ENCODE measurements at regions not wholly inside any gene's neighbourhood (a gene's known extent, or its start where the extent isn't known, plus 50 kb on each side); places are given as distances from the start of the nearest gene placed in this dataset.
"Not testable (repeated sequence)": the region's sequence is repeated elsewhere in the genome, so short reads cannot be mapped to it uniquely, and the experiment has no call there.

DNA sequence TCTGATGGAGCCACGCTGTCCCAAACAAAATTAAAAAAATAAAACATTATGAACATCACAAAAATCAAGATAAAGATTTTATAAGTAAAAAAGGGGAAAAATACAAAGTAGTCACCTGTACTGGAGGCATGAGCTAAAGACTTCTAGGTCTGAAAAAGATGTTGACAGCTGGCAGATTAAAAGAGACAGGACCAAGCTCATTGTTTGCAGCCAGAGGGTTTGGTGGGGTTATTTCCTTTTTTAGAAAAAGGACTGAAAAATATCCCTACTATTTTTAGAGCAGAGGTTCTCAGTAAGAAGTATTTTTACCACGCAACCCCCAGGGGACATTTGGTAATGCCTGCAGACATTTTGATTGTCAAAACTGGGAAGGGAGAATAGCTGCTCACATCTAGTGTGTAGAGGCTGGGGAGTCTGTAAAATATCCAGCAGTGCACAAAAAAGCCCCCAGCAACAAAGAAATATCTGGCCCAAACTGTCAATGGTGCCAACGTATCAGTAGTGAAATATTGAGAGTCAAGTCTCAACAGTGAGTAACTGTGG lies 353.4 kb downstream of the TLE1 start:
- DNase-seq = no peak

DNA sequence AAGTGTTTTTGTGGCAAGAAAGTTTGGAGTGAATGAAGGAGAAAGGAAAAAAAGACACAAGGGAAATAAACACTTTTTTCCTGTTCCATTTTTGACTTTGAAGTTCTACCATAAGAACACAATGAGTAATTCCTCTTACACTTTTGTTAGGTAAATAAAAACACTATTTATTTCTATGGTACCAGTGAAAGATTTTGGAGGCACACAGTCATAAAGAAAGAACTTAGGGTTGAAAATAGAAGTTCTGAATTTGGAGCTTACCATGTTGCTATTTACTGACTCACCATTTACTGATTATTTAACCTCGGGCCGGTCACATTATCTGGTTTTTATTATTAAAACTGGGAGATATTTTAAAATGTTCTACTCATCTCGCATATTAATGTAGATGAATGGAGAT lies 367.8 kb downstream of the TLE1 start:
- no peak for DNase-seq

DNA sequence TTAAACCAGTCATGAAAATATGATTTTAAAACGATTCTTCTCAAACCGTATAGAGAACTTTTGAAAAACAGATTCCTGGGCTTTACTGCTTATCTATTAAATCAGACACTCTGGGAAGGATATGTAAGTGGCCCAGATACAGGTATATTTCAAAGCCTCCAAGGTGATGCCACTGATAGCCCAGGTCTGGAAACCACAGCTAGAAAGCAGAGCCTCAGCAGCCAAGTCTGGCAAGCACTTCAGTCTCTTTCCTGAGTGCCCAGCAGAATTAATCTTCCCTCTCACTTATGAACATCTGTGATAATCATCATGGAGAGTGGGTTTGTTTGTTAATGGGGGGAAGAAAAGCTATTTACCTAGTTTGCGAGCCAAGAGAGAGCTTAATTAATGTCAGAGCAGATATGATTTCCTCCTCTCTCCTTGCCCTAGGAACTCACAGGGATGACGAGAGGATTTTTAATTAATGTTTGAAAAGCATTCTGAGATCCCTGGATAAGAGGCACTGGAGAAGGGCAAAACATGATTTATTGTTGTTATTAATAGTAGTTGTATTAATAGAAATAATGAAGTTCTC lies 368.4 kb downstream of the TLE1 start:
- DNase-seq = no peak

DNA sequence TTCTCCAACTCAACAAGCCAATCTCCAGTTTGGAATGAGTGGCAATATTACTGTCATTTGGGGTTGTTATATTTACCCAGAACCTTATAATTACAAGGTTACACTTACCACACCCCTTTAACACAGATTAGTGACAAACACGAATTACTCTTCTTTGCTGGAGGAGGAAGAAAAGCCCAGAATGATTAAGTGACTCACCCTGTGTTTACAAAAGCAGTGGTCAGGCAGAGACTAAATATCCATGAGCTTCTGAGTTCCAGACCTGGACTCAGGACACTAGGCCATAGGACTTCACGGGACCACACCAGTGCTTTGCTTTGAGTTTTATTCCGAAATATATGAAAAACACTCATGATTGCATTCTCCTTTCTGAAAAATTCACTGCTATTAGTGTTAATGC lies 370.8 kb downstream of the TLE1 start:
- no peak for DNase-seq

DNA sequence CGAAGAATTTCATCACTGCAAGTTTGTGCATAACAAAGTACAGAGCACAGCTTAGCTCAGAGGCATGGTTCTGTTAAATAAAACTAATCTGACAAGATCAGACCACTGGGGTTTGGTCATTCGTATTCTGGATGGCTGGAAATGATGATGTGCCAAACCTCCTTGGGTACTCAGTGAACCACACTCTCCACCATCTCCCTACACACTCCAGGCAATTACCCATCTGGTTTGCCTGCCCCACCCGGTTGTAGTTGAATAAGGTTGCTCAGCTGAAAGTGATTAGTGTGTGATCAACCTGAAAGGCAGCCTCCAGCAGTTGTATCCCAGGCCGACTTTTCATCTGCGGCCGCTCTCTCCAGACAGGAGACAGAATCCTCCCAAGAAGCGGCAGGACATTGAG lies 371.4 kb downstream of the TLE1 start:
- no peak for DNase-seq

DNA sequence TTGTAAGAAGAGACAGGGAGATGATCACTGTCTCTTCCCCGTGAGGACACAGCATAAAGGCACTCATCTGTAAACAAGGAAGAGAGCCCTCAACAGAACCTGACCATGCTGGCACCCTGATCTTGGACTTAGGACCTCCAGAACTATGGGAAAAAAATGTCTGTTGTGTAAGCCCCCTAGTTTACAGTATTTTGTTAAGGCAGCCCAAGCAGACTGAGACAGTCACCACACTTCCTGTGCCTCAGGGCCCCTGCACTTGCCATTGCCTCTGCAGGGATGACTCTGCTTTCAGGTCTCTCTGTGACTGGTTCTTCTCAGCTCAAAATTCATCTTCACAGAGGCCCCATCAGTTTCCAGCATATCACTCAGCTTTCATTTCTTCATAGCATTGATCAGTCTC lies 372.1 kb downstream of the TLE1 start:
- DNase-seq = no peak

DNA sequence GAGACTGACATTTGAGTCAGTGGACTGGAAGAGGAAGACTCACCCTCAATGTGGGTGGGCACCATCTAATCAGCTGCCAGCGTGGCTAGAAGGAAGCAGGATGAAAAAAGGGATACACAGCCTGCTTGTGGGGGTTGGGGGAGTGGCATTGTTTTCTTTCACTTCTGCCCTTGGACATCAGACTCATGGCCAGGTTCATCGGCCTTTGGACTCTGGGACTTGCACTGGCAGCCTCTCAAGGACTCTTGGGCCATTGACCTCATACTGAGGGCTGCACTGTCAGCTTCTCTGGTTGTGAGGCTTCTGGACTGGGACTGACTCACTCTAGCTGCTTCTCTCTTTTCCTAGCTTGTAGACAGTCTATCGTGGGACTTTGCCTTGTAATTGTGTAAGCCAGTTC lies 374.9 kb downstream of the TLE1 start:
- DNase-seq = peak in 1 of 2 donors; percentile 22

DNA sequence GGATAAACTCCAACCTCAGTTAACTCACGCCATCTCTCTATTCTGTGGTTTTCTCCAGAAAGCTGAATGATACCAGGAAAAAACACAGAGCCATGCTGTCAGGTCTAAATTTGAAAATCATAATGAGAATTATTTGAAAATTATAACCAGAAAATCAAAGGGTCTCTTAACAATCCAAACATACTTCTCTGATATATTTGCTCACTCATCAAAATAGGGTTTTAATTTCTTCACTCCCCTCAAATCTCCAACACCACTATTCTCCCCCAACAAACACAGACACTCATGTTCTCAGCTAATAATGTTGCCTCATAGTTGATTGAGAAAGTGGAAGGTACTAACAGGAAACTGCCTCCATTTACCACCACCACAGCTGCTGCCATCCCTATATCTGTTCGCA lies 375.5 kb downstream of the TLE1 start:
- DNase-seq = no peak

DNA sequence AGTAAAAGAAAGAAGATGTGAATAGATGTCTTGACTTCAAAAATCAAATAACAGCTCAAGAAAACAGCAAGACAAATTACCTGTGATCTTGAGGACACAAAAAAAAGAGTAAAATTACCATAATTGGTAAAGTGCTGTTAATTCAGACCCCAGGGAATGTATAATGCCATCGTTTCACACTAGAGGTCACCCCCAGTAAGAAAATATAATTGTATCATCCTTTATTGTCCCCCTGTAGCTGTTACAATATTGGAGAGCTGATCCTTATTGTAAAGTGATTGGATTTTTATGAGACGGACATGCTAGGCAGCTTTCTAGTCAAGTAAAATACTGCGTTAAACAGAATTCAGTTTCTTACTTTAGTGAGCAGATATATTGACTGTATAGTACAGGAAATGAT lies 377.0 kb downstream of the TLE1 start:
- DNase-seq = no peak

DNA sequence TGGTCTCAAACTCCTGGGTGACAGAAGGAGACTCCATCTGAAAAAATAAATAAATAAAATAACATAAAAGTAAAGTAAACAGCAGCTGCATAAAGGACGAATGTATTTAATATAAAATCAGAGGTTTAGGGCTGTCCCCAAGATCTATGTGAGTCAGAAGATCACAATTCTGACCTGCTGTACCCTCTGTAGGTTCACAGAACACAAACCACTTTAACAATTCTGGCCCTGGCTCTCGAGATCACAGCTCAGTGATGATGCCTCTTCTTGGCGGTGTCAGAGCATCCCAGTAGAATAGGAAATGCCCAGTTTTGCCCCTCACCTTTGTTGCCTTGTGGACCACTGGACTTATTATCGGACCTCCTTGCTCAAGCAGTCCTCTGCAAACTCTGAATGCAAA lies 380.9 kb downstream of the TLE1 start:
- DNase-seq = no peak

DNA sequence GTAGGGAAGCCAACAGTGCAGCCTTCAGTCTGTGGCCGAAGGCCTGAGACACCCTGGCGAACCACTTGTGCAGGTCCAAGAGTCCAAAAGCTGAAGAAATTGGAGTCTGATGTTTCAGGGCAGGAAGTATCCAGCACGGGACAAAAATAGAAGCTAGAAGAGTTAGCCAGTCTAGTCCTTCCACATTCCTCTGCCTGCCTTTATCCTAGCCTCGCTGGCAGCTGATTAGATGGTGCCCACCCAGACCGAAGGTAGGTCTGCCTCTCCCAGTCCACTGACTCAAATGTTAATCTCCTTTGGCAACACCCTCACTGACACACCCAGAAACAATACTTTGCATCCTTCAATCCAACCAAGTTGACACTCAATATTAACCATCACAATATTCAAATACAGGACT lies 381.6 kb downstream of the TLE1 start:
- not testable (repeated sequence) for DNase-seq

DNA sequence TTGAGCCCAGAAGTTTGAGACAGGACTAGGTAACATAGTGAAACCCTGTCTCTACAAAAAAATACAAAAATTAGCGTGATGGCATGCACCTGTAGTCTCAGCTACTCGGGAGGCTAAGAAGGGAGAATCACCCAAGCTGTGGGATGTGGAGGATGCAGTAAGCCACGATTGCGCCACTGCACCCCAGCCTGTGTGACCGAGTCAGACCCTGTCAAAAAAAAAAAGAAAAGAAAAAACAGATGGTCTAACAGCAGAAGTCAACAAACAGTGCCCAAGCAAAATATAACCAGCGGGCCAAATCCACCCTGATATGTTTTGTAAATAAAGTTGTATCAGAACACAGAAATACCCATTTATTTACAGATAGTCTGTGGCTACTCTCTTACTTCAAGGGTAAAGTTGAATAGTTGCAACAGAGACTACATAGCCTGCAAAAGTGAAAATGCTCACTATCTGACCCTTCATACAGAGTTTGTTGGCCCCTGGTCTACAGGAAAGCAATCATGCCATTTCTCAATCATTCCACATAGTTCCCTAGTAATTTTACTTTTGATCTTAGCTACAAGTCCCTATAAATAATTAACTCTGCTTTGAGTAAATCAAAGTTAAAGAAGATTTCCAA lies 383.7 kb downstream of the TLE1 start:
- DNase-seq = no peak

DNA sequence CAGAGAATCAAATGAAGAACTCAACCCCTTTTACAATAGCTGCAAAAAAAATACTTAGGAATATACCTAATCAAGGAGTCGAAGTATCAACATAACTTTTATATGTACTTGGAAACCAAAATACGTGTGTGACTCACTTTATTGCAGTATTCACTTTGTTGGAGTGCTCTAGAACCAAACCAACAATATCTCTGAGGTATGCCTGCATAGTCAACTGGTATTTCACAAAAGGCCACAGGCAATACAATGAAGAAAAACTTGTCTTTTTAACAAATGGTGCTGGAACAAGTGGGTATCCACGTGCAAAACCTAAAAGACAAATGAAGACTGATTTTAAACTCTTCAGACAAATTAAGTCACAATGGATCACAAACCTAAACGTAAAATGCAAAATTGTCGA lies 385.7 kb downstream of the TLE1 start:
- no peak for DNase-seq

DNA sequence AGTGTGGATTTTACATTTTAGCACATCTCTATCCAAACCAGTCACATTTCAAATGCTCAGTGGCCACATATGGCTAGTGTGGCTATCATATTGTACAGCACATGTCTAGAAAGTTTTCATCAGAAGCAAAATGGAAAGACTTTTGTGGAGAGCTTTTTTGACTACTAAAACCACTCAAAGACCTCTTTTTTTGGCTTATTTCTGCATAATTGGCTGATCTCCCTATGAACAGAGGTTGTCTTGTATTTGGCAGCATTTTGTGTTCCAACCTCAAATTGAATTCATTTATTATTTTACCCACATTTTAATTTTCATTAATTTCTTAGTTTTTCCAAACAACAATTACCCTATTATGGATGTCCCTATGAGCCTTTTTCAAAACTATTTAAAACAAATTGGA lies 395.7 kb downstream of the TLE1 start:
- DNase-seq = no peak

DNA sequence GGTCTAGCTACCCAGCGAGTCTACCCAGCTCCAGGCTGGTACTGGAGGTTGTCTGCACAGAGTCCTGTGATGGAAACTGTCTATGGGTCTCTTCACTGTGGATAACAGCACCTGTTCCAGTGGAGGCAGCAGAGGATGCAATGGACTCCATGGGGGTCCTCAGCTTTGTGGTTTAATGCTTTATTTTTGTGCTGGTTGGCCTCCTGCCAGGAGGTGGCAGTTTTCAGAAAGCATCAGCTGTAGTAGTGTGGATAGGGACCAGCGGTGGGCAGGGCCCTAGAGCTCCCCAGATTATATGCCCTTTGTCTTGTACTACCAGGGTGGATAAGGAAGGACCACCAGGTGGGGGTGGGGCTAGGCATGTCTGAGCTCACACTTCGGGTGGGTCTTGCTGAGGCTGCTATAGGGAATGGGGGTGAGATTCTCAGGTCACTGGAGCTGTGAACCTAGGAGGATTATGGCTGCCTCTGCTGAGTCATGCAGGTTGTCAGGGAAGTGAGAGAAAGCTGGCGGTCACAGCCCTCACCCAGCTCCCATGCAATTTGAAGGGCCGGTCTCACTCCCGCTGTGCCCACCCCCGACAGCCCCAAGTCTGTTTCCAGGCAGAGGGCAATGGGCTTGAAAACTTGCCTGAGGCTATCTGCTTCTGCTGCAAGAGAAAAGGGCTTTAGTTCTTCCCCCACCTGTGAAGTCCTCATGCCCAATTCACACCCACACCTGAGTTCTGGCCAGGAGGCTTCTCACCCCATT lies 397.1 kb downstream of the TLE1 start:
- no peak for DNase-seq

DNA sequence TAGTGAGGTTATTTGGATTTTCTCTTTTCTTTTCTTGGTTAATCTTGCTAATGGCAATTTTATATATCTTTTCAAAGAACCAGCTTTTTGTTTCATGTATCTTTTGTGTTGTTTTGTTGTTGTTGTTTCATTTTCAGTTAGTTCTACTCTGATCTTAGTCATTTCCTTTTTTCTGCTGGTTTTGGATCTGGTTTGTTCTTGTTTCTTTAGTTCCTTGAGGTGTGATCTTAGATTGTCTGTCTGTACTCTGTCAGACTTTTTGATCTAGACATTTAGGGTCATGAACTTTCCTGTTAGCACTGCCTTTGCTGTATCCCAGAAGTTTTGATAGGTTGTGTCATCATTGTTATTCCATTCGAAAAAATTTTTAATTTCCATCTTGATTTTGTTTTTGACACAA lies 399.7 kb downstream of the TLE1 start:
- no peak for DNase-seq

DNA sequence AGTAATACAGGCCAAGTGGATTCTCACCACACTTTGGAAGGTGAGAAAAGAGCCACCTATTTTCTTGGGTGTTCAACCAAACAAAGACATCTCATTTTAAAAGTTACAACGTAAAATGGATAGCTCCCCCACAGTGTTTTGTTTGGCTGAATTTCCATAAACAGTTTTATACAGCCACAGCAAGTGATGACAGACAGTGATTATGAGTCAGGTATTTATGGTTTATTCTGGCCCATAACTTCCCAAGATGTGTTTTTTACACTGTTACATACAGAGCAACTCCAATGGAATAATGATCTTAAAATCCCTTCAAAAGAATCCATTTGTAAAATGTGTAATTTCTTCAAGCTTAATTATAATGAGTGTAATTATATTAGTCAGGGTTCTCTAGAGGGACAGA lies 421.3 kb downstream of the TLE1 start:
- no peak for DNase-seq

DNA sequence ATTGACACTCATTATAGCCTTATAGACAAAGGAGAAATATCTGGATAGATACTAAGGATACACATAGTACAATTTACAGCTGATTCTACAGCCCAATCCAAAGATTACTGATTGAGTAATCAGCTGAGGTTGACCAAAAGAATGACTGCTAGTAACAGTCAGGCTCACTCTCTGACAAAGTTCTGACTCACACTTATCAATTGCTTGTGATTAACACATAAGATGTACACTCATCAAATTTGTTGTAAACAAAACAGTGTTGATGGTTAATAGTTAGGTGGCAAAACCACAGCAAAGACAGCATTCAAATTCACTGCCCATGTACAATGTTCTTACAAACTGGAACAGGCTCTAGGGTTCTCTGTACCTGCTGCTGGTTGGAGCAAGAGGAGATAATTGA lies 422.7 kb downstream of the TLE1 start:
- DNase-seq = no peak

DNA sequence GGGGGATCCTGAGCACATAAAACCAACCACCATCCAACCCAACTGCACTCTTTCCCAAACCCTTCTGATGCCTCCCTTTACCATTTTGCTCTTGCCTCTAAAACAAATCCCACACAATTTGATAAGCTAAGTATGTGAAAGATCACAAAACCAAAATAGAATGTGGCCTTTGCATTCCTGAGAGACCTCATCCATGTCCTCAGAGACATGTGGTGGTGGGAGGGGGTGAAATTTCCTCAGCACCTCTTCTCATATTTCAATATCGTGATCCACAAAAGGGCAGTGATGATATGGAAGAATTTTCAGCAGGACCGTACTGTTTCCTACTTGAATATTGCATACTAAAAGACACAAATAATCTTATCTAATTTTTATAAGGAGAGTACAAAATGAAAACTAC lies 423.3 kb downstream of the TLE1 start:
- DNase-seq = no peak

DNA sequence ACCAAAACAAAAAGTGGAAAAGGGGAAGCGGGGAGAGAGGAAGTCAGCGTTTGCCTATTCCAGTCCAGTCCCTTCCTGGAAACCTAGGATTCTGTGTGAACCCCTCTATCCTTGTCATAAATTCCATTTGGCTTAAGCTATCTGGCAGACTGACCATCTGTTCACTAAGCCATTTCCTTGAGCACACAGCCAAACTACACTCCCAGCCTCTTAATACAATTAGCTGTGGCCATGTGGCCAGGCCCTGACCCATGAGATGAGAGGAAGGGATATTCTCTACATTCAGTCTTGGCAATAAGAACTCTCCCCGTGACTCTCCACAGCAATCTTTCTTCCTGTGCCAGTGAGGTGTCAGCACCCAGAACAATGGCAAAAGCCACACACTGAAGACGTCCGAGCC lies 424.8 kb downstream of the TLE1 start:
- DNase-seq = no peak

DNA sequence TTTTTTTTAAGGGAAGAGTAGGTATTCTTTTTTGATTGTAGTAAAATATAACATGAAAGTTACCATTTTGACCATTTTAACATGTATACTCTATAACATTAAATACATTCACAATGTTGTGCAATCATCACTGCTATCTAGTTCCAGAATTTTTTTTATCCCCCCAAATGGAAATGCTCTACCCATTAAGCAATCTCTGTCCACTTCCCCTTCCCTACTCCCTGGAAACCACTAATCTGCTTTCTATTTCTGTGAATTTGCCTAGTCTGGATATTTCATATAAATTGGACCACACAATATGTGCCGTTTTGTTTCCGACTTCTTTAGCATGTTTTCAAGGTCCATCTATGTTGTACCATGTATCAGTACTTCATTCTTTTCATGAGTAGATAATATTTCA lies 429.5 kb downstream of the TLE1 start:
- DNase-seq = peak; percentile 12 to 38

DNA sequence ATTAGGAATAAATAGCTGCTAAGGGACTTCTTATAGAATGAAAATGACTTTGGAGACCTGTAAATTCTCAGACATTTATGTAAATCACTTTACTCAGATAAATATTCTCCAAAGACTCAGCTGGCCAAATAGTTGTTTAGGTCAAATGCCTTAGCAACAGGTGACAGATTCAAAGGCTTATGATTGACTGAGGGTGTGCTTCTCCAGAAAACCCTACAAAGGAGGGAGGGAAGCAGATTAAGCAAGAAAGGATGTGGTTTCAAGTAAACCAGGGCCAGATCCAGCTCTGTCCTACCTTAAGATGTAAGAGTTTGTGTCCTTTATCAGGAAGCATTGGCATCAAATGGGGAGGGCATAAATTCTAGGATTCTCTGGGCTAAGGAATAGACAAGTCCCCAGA lies 433.0 kb downstream of the TLE1 start:
- no peak for DNase-seq

DNA sequence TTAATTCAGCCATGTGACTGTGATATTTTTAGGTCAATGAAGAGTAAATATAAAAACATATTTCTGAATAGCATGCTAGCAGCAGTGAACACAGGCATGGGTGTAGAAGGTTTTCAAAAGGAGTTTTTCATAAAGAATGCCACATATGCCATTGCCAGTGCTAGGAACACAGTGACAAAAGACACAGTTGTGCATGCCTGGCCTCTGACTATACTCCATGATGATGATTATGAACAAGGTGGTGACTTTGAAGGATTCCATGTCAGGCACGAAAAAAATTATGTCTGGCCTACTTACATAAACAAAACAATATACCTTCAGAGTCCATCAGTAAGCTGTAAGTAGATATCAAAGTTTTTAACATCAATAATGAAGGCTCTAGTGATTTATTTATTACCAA lies 438.7 kb downstream of the TLE1 start:
- no peak for DNase-seq

DNA sequence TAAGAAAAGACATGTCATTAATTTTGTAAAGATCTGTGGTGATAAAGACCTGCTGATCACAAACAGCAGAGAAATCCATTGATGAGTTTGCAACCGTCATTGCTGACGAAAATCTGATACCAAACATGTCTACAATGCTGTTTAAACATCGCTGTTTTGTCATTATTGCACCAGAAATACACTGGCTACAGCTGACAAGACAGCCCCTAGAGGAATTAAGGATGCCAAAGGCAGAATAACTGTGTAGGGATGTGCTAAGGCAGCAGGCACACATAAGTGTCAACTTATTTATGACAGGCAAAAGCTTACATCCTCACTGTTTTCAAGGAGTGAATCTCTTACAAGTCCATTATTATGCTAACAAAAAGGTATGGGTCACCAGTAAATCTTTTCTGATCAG lies 439.3 kb downstream of the TLE1 start:
- DNase-seq = no peak
